CD4-positive, alpha-beta T cell treated with Interleukin-21 for 1 hour (primary cell): ENCODE measurements at regions not wholly inside any gene's neighbourhood (a gene's known extent, or its start where the extent isn't known, plus 50 kb on each side); places are given as distances from the start of the nearest gene placed in this dataset.
"Not testable (repeated sequence)": the region's sequence is repeated elsewhere in the genome, so short reads cannot be mapped to it uniquely, and the experiment has no call there.

Experiments used
- DNase-seq: peaks from one replicate; pipeline ENCODE4 v3.0.0-alpha.2; 2020

GRCh38 chr1:91148641-91149069 lies 126.8 kb upstream of the ZNF644 start:
- DNase-seq = no peak

GRCh38 chr1:91141858-91142257 lies 120.0 kb upstream of the ZNF644 start:
- DNase-seq = no peak

GRCh38 chr1:91138959-91139358 lies 117.1 kb upstream of the ZNF644 start:
- no peak for DNase-seq

- DNase-seq = no peak
These were observed 115.5 kb upstream of the ZNF644 start for GRCh38 chr1:91137173-91137852.

GRCh38 chr1:91135799-91136198 lies 114.0 kb upstream of the ZNF644 start:
- DNase-seq = no peak

- no peak for DNase-seq
These were observed 111.4 kb upstream of the ZNF644 start for GRCh38 chr1:91133248-91133647.

- no peak for DNase-seq
These were observed 108.6 kb upstream of the ZNF644 start for GRCh38 chr1:91130256-91130985.

- DNase-seq = no peak
These were observed 107.6 kb upstream of the ZNF644 start for GRCh38 chr1:91129458-91129857.

- DNase-seq = no peak
These were observed 107.2 kb upstream of the ZNF644 start for GRCh38 chr1:91129017-91129416.

- DNase-seq = peak; percentile 28
These were observed 103.2 kb upstream of the ZNF644 start for GRCh38 chr1:91124989-91125417.

- DNase-seq = no peak
These were observed 102.6 kb upstream of the ZNF644 start for GRCh38 chr1:91124290-91124985.

- no peak for DNase-seq
These were observed 101.9 kb upstream of the ZNF644 start for GRCh38 chr1:91123773-91124172.

- DNase-seq = no peak
These were observed 101.5 kb upstream of the ZNF644 start for GRCh38 chr1:91123319-91123718.

GRCh38 chr1:91122106-91122717 lies 100.4 kb upstream of the ZNF644 start:
- no peak for DNase-seq

- DNase-seq = no peak
These were observed 99.5 kb upstream of the ZNF644 start for GRCh38 chr1:91121366-91121765.

- DNase-seq = no peak
These were observed 99.1 kb upstream of the ZNF644 start for GRCh38 chr1:91120936-91121335.

GRCh38 chr1:91120421-91120820 lies 98.6 kb upstream of the ZNF644 start:
- DNase-seq = no peak

- DNase-seq = no peak
These were observed 82.9 kb upstream of the ZNF644 start for GRCh38 chr1:91104712-91105111.

GRCh38 chr1:91101328-91101727 lies 79.5 kb upstream of the ZNF644 start:
- no peak for DNase-seq

GRCh38 chr1:91099746-91100621 lies 78.1 kb upstream of the ZNF644 start:
- peak; percentile 18 for DNase-seq

- DNase-seq = no peak
These were observed 76.6 kb upstream of the ZNF644 start for GRCh38 chr1:91098299-91098906.

- DNase-seq = not testable (repeated sequence)
These were observed 73.5 kb upstream of the ZNF644 start for GRCh38 chr1:91095321-91095720.
